Panc1 (cell line): ENCODE measurements at regions not wholly inside any gene's neighbourhood (a gene's known extent, or its start where the extent isn't known, plus 50 kb on each side); places are given as distances from the start of the nearest gene placed in this dataset.

ENCODE experiments used
- ATAC-seq: fragments of 200-7000 bp; cut with Tn5 transposase; 2 replicates; pipeline ENCODE4 v1.9.1; 2020; ENCODE audit warnings: mild to moderate bottlenecking, moderate library complexity
- BruUV-seq: library from RNA; stranded (reverse); fragments of 400-500 nt; replicated peaks from 2 replicates; lab custom pipeline; 2021; lab: Mats Ljungman, UMichigan
- CTCF ChIA-PET: fragments of 300-600 bp; sonication (Branson Sonifier 250); formaldehyde crosslinking; loops from one replicate; lab custom pipeline; 2022; ENCODE audit warnings: antibody characterized with exemption; lab: Charles Lee
- POLR2A ChIA-PET: fragments of 300-600 bp; sonication (Branson Sonifier 250); formaldehyde crosslinking; loops from one replicate; lab custom pipeline; 2022; ENCODE audit warnings: antibody characterized with exemption; lab: Charles Lee
- DNase-seq: peaks from one replicate; pipeline ENCODE4 v3.0.0-alpha.2; 2010; ENCODE audit warnings: low read depth, low spot score
- H3K27ac ChIP-seq: 2 replicates; pipeline ENCODE4 v1.5.1; 2011; ENCODE audit warnings: mild to moderate bottlenecking, low read length, inconsistent platforms
- H3K27me3 ChIP-seq: fragments of 200-500 bp; sonication (Bioruptor generic); 2 replicates; pipeline ENCODE4 v1.6.0; 2014; ENCODE audit warnings: low read length, inconsistent platforms; ENCODE audit not compliant: control insufficient read depth, insufficient read depth
- H3K36me3 ChIP-seq: fragments of 200-500 bp; sonication (Bioruptor generic); 2 replicates; pipeline ENCODE4 v1.5.1; 2014; ENCODE audit warnings: inconsistent platforms, mild to moderate bottlenecking, low read length, moderate library complexity; ENCODE audit not compliant: control insufficient read depth, insufficient read depth
- H3K4me1 ChIP-seq: 2 replicates; pipeline ENCODE4 v1.5.1; 2011; ENCODE audit warnings: inconsistent platforms, mild to moderate bottlenecking, low read length, moderate library complexity; ENCODE audit not compliant: control insufficient read depth, insufficient read depth
- H3K4me3 ChIP-seq, 2 experiments: 2 replicates each; pipeline ENCODE4 v1.5.1; 2011 to 2012; ENCODE audit warnings: low read depth in 2 of 2, low read length in 2 of 2, mild to moderate bottlenecking in 2 of 2, inconsistent platforms in 1 of 2, moderate library complexity in 1 of 2
- H3K9me3 ChIP-seq: fragments of 200-500 bp; sonication (Bioruptor generic); 2 replicates; pipeline ENCODE4 v1.5.1; 2014; ENCODE audit warnings: low read depth, mild to moderate bottlenecking, inconsistent platforms, low read length, moderate library complexity; ENCODE audit not compliant: control insufficient read depth, insufficient read depth
- POLR2AphosphoS5 ChIP-seq: IDR thresholded peaks from 2 replicates; pipeline ENCODE4 v1.6.1; 2012; ENCODE audit warnings: mild to moderate bottlenecking, low read depth, low read length, moderate library complexity
- SIN3A ChIP-seq: IDR thresholded peaks from 2 replicates; pipeline ENCODE4 v1.6.1; 2012; ENCODE audit warnings: low read depth, mild to moderate bottlenecking, low read length, moderate library complexity, borderline replicate concordance; ENCODE audit not compliant: insufficient read depth
- TCF7L2 ChIP-seq: IDR thresholded peaks from 2 replicates; pipeline ENCODE4 v1.6.1; 2011; ENCODE audit warnings: mild to moderate bottlenecking, low read depth, low read length, inconsistent platforms
- in situ Hi-C: cut with HindIII; loops from 2 replicates; pipeline ENCODE4 v1.10.0; 2016; ENCODE audit warnings: low sequenced_read_pairs, low pct_unique_long_range_greater_than_20kb
- intact Hi-C: fragments of 100-400 bp; cut with micrococcal nuclease; formaldehyde crosslinking; loops from one replicate; pipeline ENCODE4 v1.10.0; 2022; ENCODE audit not compliant: unreplicated experiment
- TF ChIP-seq, protein P1 (sequence below), 2 experiments: IDR thresholded peaks; 2 replicates each; pipeline ENCODE4 v1.6.1; 2011 to 2012; ENCODE audit warnings: low read depth in 2 of 2, control low read depth in 1 of 2, low read length in 1 of 2, mild to moderate bottlenecking in 1 of 2, moderate library complexity in 1 of 2; ENCODE audit not compliant: insufficient read depth in 1 of 2
- TF ChIP-seq, protein P2 (sequence below): fragments of 450-650 bp; IDR thresholded peaks from 2 replicates; pipeline ENCODE4 v1.5.1; 2017; ENCODE audit warnings: mild to moderate bottlenecking

DNA sequence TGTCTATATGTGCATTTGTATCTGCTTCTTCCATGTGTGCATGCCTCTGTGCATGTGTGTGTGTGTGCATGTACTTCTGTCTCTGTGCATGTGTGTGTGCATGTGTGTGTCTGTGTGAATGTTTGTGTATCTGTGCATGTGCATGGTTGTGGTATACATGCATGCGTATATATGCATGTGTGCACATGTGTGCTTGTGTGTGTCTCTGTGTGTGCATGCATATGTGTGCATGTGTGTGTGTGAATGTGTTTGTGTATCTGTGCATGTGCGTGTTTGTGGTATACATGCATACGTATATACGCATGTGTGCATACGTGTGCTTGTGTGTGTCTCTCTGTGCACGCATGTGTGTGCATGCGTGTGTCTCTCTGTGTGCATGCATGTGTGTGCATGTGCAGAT, 363.2 kb upstream of the SFSWAP start:
- Histone ChIP-seq H3K4me1 (no peaks in the 10 kb centered on the region), H3K4me3 (no peak overlapping the region), H3K27ac (no peak overlapping the region), H3K36me3 (no peaks in the 10 kb centered on the region), H3K9me3 (no peaks in the 10 kb centered on the region), H3K27me3 (peaks cover 2% of the 10 kb centered on the region; the same call in 1 of the 2 replicates)
- no TSS peak for BruUV-seq
- DNase-seq (no peak), ATAC-seq (no peak)
- ChIA-PET CTCF (no interaction called here), POLR2A (no interaction called here)
- in situ Hi-C loops (no loop called here), intact Hi-C loops (no loop called here)
- TF ChIP-seq, protein P1, sequence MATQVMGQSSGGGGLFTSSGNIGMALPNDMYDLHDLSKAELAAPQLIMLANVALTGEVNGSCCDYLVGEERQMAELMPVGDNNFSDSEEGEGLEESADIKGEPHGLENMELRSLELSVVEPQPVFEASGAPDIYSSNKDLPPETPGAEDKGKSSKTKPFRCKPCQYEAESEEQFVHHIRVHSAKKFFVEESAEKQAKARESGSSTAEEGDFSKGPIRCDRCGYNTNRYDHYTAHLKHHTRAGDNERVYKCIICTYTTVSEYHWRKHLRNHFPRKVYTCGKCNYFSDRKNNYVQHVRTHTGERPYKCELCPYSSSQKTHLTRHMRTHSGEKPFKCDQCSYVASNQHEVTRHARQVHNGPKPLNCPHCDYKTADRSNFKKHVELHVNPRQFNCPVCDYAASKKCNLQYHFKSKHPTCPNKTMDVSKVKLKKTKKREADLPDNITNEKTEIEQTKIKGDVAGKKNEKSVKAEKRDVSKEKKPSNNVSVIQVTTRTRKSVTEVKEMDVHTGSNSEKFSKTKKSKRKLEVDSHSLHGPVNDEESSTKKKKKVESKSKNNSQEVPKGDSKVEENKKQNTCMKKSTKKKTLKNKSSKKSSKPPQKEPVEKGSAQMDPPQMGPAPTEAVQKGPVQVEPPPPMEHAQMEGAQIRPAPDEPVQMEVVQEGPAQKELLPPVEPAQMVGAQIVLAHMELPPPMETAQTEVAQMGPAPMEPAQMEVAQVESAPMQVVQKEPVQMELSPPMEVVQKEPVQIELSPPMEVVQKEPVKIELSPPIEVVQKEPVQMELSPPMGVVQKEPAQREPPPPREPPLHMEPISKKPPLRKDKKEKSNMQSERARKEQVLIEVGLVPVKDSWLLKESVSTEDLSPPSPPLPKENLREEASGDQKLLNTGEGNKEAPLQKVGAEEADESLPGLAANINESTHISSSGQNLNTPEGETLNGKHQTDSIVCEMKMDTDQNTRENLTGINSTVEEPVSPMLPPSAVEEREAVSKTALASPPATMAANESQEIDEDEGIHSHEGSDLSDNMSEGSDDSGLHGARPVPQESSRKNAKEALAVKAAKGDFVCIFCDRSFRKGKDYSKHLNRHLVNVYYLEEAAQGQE (IDR thresholded peaks at IDR 0.05; ENCODE audit: insufficient read depth in 1 of 2, low read depth in 2 of 2, low read length in 1 of 2), result no peak
- TF ChIP-seq SIN3A (no peak), POLR2AphosphoS5 (no peak), TCF7L2 (no peak)
- TF ChIP-seq, protein P2, sequence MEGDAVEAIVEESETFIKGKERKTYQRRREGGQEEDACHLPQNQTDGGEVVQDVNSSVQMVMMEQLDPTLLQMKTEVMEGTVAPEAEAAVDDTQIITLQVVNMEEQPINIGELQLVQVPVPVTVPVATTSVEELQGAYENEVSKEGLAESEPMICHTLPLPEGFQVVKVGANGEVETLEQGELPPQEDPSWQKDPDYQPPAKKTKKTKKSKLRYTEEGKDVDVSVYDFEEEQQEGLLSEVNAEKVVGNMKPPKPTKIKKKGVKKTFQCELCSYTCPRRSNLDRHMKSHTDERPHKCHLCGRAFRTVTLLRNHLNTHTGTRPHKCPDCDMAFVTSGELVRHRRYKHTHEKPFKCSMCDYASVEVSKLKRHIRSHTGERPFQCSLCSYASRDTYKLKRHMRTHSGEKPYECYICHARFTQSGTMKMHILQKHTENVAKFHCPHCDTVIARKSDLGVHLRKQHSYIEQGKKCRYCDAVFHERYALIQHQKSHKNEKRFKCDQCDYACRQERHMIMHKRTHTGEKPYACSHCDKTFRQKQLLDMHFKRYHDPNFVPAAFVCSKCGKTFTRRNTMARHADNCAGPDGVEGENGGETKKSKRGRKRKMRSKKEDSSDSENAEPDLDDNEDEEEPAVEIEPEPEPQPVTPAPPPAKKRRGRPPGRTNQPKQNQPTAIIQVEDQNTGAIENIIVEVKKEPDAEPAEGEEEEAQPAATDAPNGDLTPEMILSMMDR, result no peak

DNA sequence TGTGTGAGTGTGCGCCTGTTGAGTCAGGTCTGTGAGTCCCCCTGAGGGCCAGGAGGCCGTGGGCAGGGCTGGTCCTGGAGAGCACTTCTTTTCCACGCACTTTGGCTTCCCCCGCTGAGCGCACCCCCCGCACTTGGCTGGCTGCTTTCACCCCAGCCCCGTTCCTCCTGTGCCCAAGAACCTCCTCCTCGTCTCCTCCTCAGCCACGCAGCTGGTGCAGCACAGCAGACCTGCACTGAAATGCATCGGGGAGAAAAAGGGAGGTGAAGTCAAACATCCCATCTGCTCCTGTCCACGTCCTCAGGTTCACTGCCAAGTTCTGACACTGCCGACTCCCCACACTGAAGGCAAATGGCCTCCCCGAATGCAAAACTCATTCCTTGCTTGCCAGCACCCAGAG, 362.7 kb upstream of the SFSWAP start:
- Histone ChIP-seq H3K9me3 (no peaks in the 10 kb centered on the region), H3K4me1 (no peaks in the 10 kb centered on the region), H3K4me3 (no peak overlapping the region), H3K27me3 (peaks cover 2% of the 10 kb centered on the region; the same call in 1 of the 2 replicates), H3K36me3 (no peaks in the 10 kb centered on the region), H3K27ac (no peak overlapping the region)
- intact Hi-C loops, result no loop called here
- TF ChIP-seq, protein P1 (IDR thresholded peaks at IDR 0.05; ENCODE audit: insufficient read depth in 1 of 2, low read depth in 2 of 2, low read length in 1 of 2), result no peak
- no peak for TF ChIP-seq TCF7L2
- no peak for TF ChIP-seq SIN3A
- BruUV-seq, result no TSS peak
- no peak for DNase-seq
- in situ Hi-C loops, result no loop called here
- CTCF ChIA-PET, result no interaction called here
- no peak for ATAC-seq
- POLR2A ChIA-PET, result no interaction called here
